GM21786 (cell line): ENCODE measurements at regions not wholly inside any gene's neighbourhood (a gene's known extent, or its start where the extent isn't known, plus 50 kb on each side); places are given as distances from the start of the nearest gene placed in this dataset.

ENCODE experiments used
- ATAC-seq: cut with Tn5 transposase; IDR thresholded peaks from one replicate; pipeline ENCODE4 v1.9.1; 2021; ENCODE audit not compliant: unreplicated experiment

DNA sequence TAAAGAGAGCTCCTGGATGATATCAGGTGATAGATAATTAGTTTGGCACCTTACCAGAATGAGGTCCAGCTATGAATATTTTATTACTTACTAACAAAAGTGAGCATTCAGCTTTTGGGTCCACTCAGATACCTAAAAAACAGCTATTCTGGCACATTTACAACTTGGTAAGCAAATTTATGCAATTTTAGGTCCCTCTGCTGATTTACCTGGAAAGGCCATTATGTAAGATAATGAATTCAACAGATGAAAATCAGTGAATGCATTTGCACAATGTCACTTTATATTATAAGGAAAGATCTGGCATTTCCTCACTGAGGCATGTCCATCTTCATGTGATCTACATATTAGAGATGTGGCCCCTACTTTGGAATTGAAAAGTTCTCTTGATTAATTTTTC, 517.0 kb downstream of the SPRY1 start:
- no peak for ATAC-seq

DNA sequence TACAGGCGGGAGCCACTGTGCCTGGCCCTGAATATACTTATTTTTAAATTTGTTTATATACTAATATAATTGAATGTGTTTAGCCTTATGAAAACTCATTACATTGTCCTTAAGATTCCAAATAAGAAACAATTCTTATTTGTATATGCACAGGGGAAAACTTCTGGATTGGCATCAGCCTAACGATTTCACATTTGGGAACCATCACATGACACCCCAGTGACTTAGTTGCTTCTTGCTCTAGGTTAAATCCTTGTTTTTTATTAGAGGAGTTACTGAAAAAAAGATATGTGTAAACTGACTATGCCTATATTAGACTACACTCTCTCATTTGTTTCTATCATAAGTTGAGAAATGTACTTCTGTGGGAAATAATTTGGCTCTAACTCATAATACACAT, 520.2 kb downstream of the SPRY1 start:
- ATAC-seq: no peak

DNA sequence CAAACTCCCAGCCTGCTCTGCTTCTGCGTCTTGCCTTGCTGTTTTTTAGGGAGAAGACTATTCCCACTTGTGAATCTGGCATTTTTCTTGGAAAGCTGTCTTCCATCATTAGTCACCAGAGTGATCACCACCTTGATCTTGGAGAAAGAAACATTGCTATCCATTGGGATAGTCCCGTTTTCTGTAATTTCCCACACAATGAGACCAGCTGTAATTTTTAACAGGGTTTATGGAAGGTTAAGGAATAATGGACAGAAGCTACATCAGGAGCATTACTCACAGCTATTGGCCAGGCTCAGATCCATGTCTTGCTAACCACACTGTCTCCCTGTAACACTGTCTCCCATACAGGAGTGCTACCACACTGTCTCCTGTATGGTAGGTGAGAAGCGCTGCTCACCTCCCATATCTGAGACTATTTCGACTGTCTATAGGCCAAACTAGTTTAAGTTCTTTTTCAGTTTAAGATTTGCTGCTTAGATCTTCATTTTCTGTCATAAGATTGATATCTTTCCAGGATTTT, 523.0 kb downstream of the SPRY1 start:
- ATAC-seq: no peak

DNA sequence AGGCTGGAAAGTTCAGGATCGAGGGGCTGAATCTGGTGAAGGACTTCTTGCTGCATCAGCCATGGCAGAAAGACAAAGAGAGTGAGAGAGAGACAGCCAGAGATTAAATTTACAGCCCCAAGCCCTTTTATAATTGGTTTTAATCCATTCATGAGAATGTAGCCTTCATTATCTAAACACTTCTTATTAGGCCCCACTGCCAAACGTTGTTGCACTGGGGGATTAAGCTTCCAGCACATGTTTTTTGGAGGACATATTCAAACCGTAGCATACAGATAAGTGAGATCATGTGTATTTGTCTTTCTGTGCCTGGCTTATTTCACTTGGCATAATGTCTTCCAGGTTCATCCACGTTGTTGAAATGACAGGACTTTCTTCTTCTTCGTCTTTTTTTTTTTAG, 524.7 kb downstream of the SPRY1 start:
- no peak for ATAC-seq

DNA sequence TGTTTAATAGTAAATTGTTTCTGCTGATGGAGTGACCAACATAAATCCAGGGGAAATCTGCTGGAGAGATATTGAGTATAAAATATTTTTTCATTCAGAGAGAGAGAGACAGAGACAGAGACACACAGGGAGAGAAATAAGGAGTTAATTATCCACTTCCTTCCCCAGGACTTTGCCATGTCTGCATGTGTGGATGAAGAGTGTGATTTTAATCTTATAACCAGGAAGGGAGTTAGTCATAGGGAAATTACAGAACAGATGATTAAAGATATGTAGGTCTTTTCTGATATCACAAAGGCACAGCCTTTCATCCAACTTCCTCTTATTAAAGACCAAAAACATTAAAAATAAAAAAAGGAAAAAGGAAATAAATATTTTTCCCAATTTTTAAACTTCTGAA, 526.3 kb downstream of the SPRY1 start:
- ATAC-seq: no peak

DNA sequence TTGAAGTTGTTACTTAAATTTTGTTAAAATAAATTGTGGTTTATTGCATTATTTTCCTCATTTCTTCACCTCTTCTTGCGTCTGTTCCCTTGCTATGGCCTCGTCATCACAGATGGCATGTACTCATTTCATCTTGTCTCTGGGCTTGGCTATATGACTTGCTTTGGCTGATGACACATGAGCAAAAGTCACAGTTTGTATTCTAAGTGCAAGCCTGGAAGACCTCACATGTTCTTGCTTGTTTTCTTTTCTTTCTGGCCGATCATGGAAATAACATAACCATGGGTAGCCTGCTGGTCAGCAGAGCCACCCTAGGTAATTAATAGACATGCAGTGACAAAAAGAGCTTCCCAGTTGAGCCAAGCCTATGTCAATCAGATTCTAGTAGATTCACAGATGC, 527.9 kb downstream of the SPRY1 start:
- no peak for ATAC-seq

DNA sequence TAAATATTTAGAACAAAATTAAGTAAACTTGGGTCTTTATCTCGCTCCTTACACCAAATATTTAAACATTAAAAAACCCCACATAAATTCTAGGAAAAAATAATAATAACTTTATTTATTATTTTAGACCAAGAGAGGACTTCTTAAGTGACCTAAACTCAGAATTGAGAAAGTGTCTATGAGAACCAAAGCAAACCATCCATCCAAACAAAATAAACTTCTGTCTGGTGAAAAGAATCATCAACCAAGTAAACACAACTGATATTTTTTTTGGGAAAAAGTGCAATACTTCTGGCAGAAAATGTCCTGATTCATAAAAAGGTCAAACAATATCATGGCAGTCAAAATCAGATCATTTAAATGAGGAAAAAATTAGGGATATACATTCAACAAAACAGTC, 533.0 kb downstream of the SPRY1 start:
- no peak for ATAC-seq

DNA sequence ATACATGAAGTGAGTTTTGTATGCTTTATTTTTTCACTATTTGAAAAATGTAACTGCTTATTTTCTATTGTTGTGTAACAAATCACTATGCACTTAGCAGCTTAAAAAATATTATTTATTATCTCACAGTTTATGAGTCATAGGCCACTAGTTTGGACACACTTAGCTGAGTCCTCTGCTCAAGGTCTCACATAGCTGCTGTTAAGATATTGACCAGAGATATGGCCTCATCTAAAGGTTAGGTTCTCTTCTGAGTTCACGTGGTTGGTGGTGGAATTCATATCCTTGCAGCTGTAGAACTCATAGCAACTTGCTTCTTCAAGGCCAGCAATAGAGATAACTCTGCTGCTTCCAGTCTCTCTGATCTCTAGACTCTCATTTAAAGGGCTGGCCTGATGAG, 534.4 kb downstream of the SPRY1 start:
- no peak for ATAC-seq

DNA sequence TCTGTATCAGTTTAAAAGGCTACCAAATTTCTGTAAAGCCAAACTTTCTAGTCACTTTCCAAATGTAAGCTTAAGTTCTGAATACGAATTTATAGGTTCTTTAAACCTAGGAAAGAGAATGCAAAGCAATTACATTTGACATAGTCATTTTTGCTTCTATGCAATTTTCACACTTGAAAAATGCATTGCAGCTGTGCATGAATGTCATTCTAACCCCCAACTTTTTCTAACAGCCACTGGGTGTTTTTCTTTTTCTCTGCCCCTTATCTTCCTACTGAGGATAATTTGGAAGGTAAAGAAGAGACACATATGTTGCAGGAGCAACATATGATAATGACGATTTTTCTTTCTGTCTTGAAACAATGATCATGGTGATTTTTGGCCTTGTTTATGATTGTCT, 537.5 kb downstream of the SPRY1 start:
- ATAC-seq: no peak

DNA sequence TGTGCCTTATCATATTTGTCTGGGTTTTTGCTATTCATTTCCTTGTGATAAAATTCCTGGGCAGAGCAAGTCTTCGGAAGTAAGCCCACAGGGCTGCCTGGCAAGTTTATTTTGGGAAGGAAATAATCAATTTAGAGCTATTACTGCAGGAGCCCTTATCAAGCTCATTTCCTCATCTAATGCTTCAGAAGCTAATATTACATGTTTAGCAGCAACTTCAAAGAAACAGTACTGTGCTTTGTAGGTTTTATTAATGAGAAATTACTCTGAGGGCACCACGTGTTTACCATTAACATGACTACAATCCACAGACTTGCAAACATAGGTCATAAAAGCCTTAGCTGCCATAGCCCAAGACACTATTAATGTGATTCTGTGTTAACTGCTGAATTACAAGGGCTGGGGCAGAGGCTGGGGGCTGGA, 540.0 kb downstream of the SPRY1 start:
- no peak for ATAC-seq

DNA sequence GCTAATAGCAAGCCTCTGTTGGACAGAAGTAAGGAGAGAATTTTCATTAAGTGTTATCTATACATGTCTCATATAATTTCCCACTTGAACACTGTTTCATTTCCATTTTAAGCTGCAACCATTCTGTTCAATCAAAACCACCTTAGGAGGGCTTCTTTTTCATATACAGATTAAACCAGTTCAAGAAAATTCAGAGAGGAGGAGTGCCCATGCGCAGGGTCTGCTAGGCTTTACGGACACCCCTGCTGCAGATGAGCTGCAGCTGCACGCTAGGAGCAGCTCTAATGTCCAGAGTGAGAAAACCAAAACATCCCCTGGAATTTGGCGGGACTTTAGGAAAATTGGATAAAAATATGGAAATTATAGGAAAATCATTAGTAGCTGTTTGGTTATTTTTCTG, 541.0 kb downstream of the SPRY1 start:
- no peak for ATAC-seq

DNA sequence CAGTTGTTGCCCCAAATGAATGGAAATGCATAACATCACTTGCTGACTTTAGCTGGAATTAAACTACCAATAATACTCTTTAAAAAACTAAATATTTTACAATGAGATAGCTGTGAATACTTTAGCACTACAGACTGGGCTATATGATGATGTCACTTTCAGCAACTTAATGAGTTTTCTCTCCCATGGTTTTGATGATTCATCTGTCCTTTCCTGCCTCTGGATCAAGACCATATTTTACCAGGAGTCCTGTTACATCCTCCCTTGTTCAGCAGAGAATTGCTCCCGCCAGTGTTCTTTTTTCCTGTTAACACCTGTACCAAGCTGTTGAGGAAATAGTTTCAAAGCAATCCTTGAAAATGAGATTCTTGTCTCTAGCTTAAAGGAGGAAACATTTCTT, 543.0 kb downstream of the SPRY1 start:
- no peak for ATAC-seq

DNA sequence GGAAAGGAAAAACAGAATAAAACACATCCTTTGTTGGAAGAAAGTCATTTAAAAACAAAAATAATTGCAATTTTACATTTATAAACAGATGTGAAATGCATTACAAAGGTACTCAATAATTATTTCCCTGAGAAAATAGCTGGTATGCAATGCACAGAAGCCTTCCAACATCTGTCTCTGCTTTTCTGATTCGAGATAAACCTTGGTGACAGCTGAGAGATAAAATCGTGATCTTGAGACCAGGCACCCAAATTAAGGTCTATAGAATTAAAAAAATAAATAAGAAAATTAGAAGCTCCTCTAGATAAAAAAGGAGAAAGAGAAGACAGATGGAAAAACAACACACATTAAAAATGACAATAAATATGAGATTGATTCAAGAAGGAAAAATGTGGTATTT, 544.0 kb downstream of the SPRY1 start:
- no peak for ATAC-seq

DNA sequence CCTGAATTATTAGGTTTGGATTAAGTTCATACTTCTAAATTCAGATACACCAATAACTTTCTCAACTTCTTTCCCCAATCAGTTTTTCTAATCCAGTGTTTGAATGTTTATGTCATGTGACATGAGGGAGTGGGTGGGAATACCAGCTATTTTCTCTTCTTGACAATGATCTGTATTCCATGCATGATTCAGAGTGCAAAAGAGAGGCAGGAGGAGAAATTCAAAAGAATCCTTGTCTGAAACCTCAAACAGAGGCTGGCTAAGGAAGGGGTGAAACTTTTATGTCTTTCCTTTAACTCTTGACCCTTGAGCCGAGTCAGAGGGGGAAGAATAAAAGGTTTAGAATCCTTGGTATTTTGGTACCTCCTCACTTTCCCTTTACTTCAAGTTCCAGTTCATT, 544.7 kb downstream of the SPRY1 start:
- ATAC-seq: no peak

DNA sequence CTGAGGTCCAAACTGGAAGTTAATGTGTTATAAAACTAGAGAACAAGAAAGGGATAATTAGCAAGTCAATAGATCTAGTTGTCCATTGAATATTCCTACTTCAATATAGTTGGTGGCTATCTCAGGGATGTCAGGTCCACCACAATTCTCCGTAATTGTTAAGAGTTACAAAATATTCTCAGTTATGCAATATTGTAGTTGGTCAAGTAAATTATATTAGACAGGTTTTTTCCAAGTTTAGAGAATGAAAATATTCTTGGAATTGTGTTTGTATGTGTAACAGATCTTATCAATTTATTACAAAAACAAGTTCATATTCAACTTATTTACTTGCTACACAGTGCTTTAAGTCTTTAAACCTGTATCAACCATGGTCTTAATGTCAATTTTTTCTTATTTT, 547.4 kb downstream of the SPRY1 start:
- no peak for ATAC-seq

DNA sequence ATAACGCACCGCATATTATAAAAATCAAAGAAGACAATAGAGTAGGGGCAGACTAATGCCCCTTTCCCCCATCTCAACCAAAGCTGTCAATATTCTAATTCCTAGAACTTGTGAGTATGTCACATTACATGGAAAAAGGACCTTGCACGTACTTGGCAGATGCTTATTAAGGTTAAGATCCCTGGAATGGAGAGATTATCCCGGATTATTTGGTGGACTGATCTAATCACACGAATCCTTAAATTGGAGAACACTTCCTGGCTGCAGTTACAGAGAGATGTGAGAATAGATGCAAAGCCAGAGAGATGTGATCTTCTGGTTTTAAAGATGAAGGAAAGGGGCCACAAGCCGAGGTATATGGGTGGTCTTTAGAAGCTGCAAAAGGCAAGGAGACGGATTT, 548.7 kb downstream of the SPRY1 start:
- no peak for ATAC-seq

DNA sequence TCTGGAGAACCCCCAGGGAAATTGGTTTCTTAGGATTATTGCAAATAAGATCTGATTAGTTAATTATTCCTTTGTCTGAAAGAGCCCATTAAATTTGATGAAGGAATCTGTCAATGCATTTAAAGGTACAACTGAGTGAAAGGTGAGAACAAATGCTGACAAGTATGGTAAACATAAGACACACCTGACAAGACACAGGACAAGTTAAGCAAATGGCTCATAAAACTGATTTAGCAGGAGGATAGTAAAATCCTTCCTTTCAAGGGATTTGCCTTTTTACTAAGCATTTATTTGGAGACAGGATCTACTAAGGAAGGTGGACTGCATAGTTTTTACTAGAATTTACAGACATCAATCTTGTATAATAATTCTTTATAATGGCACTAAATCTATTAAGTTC, 553.9 kb downstream of the SPRY1 start:
- ATAC-seq: no peak

DNA sequence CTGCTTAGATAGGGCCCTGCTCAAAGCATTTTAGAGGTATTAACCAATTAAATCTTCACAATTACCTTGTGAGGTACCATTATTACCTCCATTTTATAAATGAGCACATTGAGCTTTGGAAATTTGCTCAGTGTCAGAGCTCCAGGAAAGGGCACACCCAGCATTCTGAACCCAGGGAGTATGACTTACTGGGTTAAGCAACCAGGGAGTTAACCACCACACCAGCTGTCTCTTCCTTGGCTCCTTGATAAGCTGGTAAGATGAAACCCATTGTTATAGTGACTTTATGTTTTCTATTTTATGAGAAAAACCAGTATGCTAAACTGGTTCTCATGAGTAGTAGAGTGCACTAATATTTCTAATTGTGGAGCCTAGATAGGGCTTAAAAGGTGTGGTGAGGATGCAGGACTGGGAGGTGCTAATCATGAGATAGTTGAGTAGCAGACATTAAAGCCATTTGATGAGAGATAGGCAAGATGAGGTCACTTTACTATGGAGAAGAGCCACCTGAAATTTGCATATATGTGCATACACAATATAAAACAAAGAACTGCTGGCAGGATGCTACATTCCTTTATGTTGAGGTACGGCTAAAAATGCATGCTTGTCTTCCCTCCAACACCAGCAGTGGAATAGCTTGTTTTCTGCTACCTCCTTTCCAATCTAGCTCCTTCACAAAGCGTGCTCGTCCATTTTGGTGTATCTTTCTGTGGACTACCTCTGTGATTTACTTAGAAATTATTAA, 556.1 kb downstream of the SPRY1 start:
- no peak for ATAC-seq

DNA sequence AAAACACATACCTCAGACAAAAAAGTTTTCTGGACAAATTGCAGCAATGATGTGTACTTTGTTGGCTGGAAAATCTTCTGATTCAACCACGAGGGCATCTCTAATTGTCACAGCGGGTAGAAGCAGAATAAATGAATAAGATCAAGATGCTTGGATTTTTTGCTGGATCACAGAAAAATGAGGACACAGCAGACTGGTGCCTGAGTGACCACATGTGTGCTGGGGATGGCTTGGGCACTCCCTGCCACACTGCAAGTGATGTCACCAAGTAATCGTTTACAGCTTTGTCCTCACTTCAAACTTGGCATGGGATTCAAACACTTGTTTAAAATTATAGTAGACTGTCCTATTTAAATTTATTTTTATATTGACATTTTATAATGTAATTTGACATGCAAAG, 557.0 kb downstream of the SPRY1 start:
- no peak for ATAC-seq

DNA sequence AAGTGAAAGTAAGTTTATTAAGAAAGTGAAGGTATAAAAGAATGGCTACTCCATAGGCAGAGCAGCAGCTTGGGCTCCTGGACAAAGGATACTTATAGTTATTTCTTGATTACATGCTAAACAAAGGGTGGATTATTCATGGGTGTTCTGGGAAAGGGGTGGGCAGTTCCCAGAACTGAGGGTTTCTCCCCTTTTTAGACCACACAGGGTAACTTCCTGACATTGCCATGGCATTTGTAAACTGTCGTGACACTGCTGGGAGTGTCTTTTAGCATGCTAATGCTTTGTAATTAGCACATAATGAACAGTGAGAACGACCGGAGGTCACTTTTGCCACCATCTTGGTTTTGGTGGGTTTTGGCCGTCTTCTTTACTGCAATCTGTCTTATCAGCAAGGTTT, 557.6 kb downstream of the SPRY1 start:
- no peak for ATAC-seq

DNA sequence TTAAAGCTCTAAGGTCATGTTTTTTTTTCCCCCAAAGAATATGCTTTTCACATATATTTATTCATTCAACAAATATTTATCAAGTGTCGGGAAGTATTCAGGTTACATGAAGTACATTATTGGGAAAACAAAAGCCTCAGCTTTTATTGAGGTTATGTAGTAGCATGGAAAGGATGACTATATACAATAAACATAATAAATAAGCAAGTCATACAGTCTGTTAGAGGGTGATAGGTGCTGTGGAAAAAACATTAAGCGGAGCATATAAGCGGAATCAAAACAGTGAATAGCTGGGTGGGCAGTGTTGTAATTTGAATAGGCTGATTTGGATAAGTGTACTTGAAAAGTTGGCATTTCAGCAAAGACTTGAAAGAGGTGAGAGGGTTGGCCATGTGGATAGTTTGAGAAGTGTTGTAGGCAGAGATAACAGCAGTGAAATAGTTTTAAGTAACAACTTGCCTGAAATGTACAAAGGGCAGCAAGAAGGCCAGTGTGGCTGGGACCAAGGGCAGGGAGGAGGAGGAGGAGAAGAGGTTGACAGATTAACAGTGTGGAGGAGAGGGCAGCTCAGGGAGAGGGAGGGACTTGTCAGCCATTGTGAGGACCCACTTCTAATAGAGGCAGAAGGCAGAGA, 558.7 kb downstream of the SPRY1 start:
- no peak for ATAC-seq

DNA sequence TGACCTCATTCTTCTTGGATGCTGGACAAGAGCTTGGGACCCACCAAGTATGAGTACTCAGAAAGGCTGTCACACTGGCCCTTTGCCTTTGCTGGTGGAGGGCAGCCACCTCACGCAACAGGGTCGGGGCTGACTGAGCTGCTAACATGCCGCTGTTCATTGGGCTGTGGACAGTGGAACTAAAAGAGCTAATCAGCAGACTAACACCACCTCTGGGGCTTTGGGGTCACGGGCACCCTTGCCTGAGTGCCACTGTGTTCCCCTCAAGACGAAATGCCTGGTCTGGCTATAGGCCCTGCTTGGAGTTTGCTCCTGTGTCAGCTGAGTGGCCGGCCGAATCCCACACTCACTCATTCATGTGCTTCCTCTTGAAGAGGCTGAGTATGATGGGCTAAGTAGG, 559.6 kb downstream of the SPRY1 start:
- ATAC-seq: no peak
